GM12892 (cell line): ENCODE measurements at regions not wholly inside any gene's neighbourhood (a gene's known extent, or its start where the extent isn't known, plus 50 kb on each side); places are given as distances from the start of the nearest gene placed in this dataset.

ENCODE experiments used
- POLR2A ChIP-seq: IDR thresholded peaks from 2 replicates; pipeline ENCODE4 v1.6.1; 2011; ENCODE audit warnings: low read depth, low read length, control low read depth
- POLR2AphosphoS5 ChIP-seq: IDR thresholded peaks from 2 replicates; pipeline ENCODE4 v1.6.1; 2011; ENCODE audit warnings: low read depth, low read length, control low read depth
- TAF1 ChIP-seq: IDR thresholded peaks from 2 replicates; pipeline ENCODE4 v1.6.1; 2011; ENCODE audit warnings: low read depth, mild to moderate bottlenecking, control low read depth, low read length, borderline replicate concordance

- no peak for TF ChIP-seq POLR2A
- no peak for TF ChIP-seq TAF1
- TF ChIP-seq POLR2AphosphoS5 = no peak
Observed at GRCh38 chr5:72623936-72624335, 116.7 kb upstream of the ZNF366 start.
